OCI-LY3 (cell line): ENCODE measurements at regions not wholly inside any gene's neighbourhood (a gene's known extent, or its start where the extent isn't known, plus 50 kb on each side); places are given as distances from the start of the nearest gene placed in this dataset.

Experiments used
- H2AFZ ChIP-seq: fragments of 200-600, 300-600 bp; shearing (Covaris generic); 2 replicates; pipeline ENCODE4 v1.6.0; 2014; ENCODE audit warnings: antibody characterized with exemption, low read depth, low read length
- H3K27ac ChIP-seq: fragments of 200-600, 300-600 bp; sonication (generic); 2 replicates; pipeline ENCODE4 v1.5.1; 2014; ENCODE audit warnings: mild to moderate bottlenecking, low read length, moderate library complexity, mixed read lengths
- H3K27me3 ChIP-seq: fragments of 200-600, 300-600 bp; sonication (generic); 2 replicates; pipeline ENCODE4 v1.6.1; 2014; ENCODE audit warnings: low read depth, low read length, mixed read lengths
- H3K36me3 ChIP-seq: fragments of 200-600, 300-600 bp; sonication (generic); replicated peaks from 2 replicates; pipeline ENCODE3; 2014; ENCODE audit warnings: low read depth, low read length, mixed read lengths
- H3K4me1 ChIP-seq: fragments of 300-600, 200-600 bp; sonication (generic); 2 replicates; pipeline ENCODE4 v1.6.1; 2014; ENCODE audit warnings: low read length, mixed read lengths
- H3K4me2 ChIP-seq: fragments of 200-600, 300-600 bp; sonication (generic); 2 replicates; pipeline ENCODE4 v1.6.1; 2014; ENCODE audit warnings: low read length, mixed read lengths
- H3K4me3 ChIP-seq: fragments of 300-600, 200-600 bp; sonication (generic); 2 replicates; pipeline ENCODE4 v1.5.1; 2014; ENCODE audit warnings: antibody characterized with exemption, mild to moderate bottlenecking, low read length, moderate library complexity
- H3K79me2 ChIP-seq: fragments of 300-600, 200-600 bp; shearing (Covaris generic); 2 replicates; pipeline ENCODE4 v1.6.1; 2014; ENCODE audit warnings: mild to moderate bottlenecking, low read length, mixed read lengths
- H3K9ac ChIP-seq: fragments of 300-600, 200-600 bp; shearing (Covaris generic); 2 replicates; pipeline ENCODE4 v1.6.0; 2014; ENCODE audit warnings: mild to moderate bottlenecking, low read length, moderate library complexity
- H3K9me3 ChIP-seq: fragments of 200-600, 300-600 bp; shearing (Covaris generic); 2 replicates; pipeline ENCODE4 v1.6.1; 2014; ENCODE audit warnings: low read length, mixed read lengths; ENCODE audit not compliant: insufficient read depth
- H4K20me1 ChIP-seq: fragments of 200-600, 300-600 bp; sonication (generic); 2 replicates; pipeline ENCODE4 v1.6.1; 2016; ENCODE audit warnings: low read length, mixed read lengths; ENCODE audit not compliant: insufficient read depth
- EZH2phosphoT487 ChIP-seq: fragments of 200-600 bp; shearing (Covaris generic); IDR thresholded peaks from 2 replicates; pipeline ENCODE4 v1.6.1; 2018; ENCODE audit warnings: antibody characterized with exemption, mixed run types, low read depth
- TF ChIP-seq, protein P1 (sequence below): fragments of 200-600, 300-600 bp; sonication (generic); IDR thresholded peaks from 2 replicates; pipeline ENCODE4 v1.5.1; 2014; ENCODE audit warnings: antibody characterized with exemption, low read length, low read depth

DNA sequence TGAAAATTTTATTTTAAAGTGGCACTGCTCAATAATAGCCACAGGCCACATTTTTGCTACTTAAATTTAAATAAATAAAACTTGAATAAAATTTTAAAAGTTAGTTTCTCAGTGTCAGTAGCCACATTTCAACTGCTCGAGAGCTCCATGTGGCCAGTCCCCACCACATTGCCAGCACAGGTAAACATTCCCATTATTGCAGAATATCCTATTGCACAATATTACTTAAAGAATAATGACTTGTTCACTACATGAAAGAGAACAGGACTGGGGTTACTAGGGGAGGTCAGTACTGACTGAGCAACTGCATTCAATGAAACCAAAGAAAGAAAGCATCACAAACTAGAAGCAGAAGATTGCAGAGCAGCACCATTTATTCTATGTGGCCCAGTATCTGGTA, 2201.6 kb upstream of the TENM3 start:
- no peak overlapping the region for H3K4me2 ChIP-seq
- H2AFZ ChIP-seq: no peak overlapping the region
- no peak overlapping the region for H3K9ac ChIP-seq
- H3K4me1 ChIP-seq: no peaks in the 10 kb centered on the region
- TF ChIP-seq, protein P1, sequence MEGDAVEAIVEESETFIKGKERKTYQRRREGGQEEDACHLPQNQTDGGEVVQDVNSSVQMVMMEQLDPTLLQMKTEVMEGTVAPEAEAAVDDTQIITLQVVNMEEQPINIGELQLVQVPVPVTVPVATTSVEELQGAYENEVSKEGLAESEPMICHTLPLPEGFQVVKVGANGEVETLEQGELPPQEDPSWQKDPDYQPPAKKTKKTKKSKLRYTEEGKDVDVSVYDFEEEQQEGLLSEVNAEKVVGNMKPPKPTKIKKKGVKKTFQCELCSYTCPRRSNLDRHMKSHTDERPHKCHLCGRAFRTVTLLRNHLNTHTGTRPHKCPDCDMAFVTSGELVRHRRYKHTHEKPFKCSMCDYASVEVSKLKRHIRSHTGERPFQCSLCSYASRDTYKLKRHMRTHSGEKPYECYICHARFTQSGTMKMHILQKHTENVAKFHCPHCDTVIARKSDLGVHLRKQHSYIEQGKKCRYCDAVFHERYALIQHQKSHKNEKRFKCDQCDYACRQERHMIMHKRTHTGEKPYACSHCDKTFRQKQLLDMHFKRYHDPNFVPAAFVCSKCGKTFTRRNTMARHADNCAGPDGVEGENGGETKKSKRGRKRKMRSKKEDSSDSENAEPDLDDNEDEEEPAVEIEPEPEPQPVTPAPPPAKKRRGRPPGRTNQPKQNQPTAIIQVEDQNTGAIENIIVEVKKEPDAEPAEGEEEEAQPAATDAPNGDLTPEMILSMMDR: no peak
- TF ChIP-seq EZH2phosphoT487: no peak
- no peaks in the 10 kb centered on the region; the same call in 1 of the 2 replicates for H3K9me3 ChIP-seq
- no peak overlapping the region for H3K4me3 ChIP-seq
- H4K20me1 ChIP-seq: no peaks in the 10 kb centered on the region
- no peaks in the 10 kb centered on the region for H3K27me3 ChIP-seq
- no peak overlapping the region for H3K27ac ChIP-seq
- H3K79me2 ChIP-seq: no peaks in the 10 kb centered on the region
- no peaks in the 10 kb centered on the region for H3K36me3 ChIP-seq

DNA sequence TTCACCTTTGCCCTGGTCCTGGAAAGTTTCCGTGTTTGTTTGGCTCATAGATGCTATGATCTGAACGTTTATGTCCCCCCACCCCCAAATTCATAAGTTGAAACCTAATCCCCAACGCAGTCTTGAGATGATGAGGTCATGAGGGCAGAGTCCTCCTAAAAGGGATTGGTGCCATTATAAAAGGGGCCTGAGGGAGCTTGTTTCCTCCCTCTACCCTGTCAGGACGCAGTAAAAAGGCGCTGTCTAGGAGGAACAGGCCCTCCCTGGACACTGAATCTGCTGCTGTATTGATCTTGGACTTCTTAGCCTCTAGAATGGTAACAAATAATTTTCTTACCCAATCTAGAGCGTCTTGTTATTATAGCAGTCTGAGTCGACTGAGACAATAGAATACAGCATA, 2190.6 kb upstream of the TENM3 start:
- no peaks in the 10 kb centered on the region for H3K27me3 ChIP-seq
- H3K4me1 ChIP-seq: no peaks in the 10 kb centered on the region
- no peaks in the 10 kb centered on the region for H3K9me3 ChIP-seq
- no peak overlapping the region for H3K4me2 ChIP-seq
- H4K20me1 ChIP-seq: no peaks in the 10 kb centered on the region
- TF ChIP-seq, protein P1: no peak
- no peak for TF ChIP-seq EZH2phosphoT487
- no peaks in the 10 kb centered on the region for H3K79me2 ChIP-seq
- no peak overlapping the region for H3K9ac ChIP-seq
- no peak overlapping the region for H3K4me3 ChIP-seq
- peak overlapping the region; percentile 13; the same call in 1 of the 2 replicates for H2AFZ ChIP-seq
- no peaks in the 10 kb centered on the region for H3K36me3 ChIP-seq
- H3K27ac ChIP-seq: no peak overlapping the region

DNA sequence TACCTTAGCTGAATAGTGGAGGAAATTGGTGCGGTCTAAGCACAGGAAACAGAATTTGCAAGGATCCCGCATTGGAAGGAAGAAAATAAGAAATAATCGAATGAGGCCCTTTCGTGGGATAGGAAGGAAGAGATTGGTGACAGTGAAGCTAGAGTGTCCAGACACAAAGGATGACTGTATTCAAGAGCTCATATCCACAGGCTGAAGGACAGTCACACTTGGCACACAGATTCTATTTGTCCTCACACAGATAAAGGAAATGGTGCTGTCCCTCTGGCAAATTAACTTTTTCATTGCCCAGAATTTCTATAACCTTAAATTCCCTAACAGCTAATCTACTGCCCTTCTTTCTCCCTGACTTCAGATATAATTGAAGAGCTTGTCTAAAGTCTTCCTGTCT, 2188.9 kb upstream of the TENM3 start:
- TF ChIP-seq, protein P1: no peak
- no peak for TF ChIP-seq EZH2phosphoT487
- Histone ChIP-seq H3K9ac (no peak overlapping the region), H3K36me3 (no peaks in the 10 kb centered on the region), H4K20me1 (no peaks in the 10 kb centered on the region), H3K4me2 (no peak overlapping the region), H3K4me3 (no peak overlapping the region), H2AFZ (no peak overlapping the region), H3K79me2 (no peaks in the 10 kb centered on the region), H3K4me1 (no peaks in the 10 kb centered on the region), H3K27me3 (no peaks in the 10 kb centered on the region), H3K9me3 (no peaks in the 10 kb centered on the region; the same call in 1 of the 2 replicates), H3K27ac (no peak overlapping the region)

DNA sequence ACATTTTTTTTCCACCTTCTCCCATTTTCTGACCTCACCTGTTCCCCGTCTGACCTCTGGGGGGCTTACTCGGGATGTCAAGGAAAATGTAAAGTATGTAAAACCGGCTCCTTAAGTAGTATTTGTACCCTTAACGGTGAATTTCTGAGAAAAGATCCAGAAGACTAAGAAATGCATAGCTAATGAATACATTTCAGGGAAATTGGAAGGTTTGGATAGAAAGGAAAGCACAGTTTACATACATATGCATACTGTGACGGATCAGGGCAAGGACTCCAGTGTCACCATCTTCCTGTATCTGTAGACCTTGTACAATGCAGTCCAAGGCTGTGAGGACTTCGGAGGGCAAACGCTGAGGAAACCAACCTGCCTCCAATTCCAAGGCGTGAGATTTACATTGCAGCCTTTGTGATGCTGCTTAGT, 2185.9 kb upstream of the TENM3 start:
- Histone ChIP-seq H3K27ac (no peak overlapping the region), H3K36me3 (no peaks in the 10 kb centered on the region), H3K4me2 (no peak overlapping the region), H3K9ac (no peak overlapping the region), H3K4me3 (no peak overlapping the region), H2AFZ (no peak overlapping the region), H4K20me1 (no peaks in the 10 kb centered on the region), H3K4me1 (no peaks in the 10 kb centered on the region), H3K9me3 (no peaks in the 10 kb centered on the region; the same call in 1 of the 2 replicates), H3K79me2 (no peaks in the 10 kb centered on the region), H3K27me3 (no peaks in the 10 kb centered on the region)
- TF ChIP-seq EZH2phosphoT487: no peak
- TF ChIP-seq, protein P1: no peak
